Testis (tissue), 2 donors: ENCODE measurements at regions not wholly inside any gene's neighbourhood (a gene's known extent, or its start where the extent isn't known, plus 50 kb on each side); places are given as distances from the start of the nearest gene placed in this dataset.

Source experiments
- DNase-seq: peaks from one replicate; pipeline ENCODE4 v3.0.0-alpha.2; 2019
- H3K27ac ChIP-seq, 2 donors: fragments of 200-600 bp; sonication (generic); one replicate each; pipeline ENCODE4 v1.5.1; 2019
- H3K27me3 ChIP-seq: fragments of 200-600 bp; sonication (generic); one replicate; pipeline ENCODE4 v1.5.1; 2019
- H3K36me3 ChIP-seq: fragments of 200-600 bp; sonication (generic); one replicate; pipeline ENCODE4 v1.5.1; 2017; ENCODE audit warnings: low read depth; ENCODE audit errors: missing control alignments
- H3K4me1 ChIP-seq: fragments of 200-600 bp; sonication (generic); one replicate; pipeline ENCODE4 v1.5.1; 2019
- H3K4me3 ChIP-seq, 2 donors: fragments of 200-600 bp; sonication (generic); one replicate each; pipeline ENCODE4 v1.5.1; 2017 to 2019
- H3K9me3 ChIP-seq: fragments of 200-600 bp; sonication (generic); one replicate; pipeline ENCODE4 v1.5.1; 2017
- CTCF ChIP-seq, 3 experiments: fragments of 450-650 bp in 2 of 3; fragments of 200-600 bp in 1 of 3; sonication (generic) in 1 of 3; IDR thresholded peaks; one replicate each; pipeline ENCODE4 v1.5.1; 2016 to 2019; ENCODE audit warnings: antibody characterized with exemption in 3 of 3, mild to moderate bottlenecking in 2 of 3, moderate library complexity in 1 of 3
- POLR2A ChIP-seq: fragments of 450-650 bp; IDR thresholded peaks from one replicate; pipeline ENCODE4 v1.6.1; 2017; ENCODE audit warnings: antibody characterized with exemption, mild to moderate bottlenecking, moderate library complexity
- WGBS, 2 donors: methylation state at CpG; one replicate each; pipeline ENCODE4 v1.1.5; 2018; 5-methylcytosine and 5-hydroxymethylcytosine counted together
- intact Hi-C: fragments of 100-400 bp; cut with DNase I; formaldehyde crosslinking; loops from one replicate; pipeline ENCODE4 v1.15.1; 2023; ENCODE audit warnings: low total_unique reads

DNA sequence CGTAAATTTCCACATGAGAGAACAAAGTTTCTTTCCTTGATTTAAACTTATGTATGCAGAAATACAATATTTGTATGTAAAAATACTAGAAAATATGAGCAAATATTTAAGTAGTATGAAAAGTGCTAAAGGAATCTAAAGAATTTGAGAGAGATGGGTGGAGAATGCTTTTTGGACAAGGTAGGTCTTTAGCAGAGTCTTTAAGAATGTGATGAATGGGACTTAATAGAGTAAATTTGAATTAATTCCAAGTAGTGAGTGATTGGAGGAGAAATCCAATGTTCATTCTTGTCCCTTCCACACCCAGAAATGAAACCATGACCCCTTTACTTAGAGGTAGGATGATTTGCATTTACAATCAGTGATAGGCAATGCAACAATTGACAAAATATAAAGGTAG, 570.9 kb upstream of the ZFP42 start:
- intact Hi-C loops = no loop called here
- no peaks in the 10 kb centered on the region for H3K4me1 ChIP-seq
- no peak for DNase-seq
- 70 to 76% methylated on average over 1 of the region's 1 CpG for WGBS, 2 donors
- TF ChIP-seq CTCF (IDR thresholded peaks at IDR 0.05) = no peak
- TF ChIP-seq POLR2A = no peak
- H3K27me3 ChIP-seq = no peaks in the 10 kb centered on the region
- H3K36me3 ChIP-seq = no peaks in the 10 kb centered on the region
- no peaks in the 10 kb centered on the region for H3K9me3 ChIP-seq
- no peak overlapping the region for H3K27ac ChIP-seq
- no peak overlapping the region for H3K4me3 ChIP-seq

GRCh38 chr4:187426511-187426910, 569.1 kb upstream of the ZFP42 start:
- intact Hi-C loops = no loop called here
- 86 to 94% methylated on average over 2 of the region's 2 CpGs for WGBS, 2 donors
- Histone ChIP-seq H3K9me3 (no peaks in the 10 kb centered on the region), H3K27ac (no peak overlapping the region), H3K27me3 (no peaks in the 10 kb centered on the region), H3K4me1 (no peaks in the 10 kb centered on the region), H3K36me3 (no peaks in the 10 kb centered on the region), H3K4me3 (no peak overlapping the region)
- no peak for DNase-seq
- TF ChIP-seq POLR2A (no peak), CTCF (IDR thresholded peaks at IDR 0.05) (no peak)

DNA sequence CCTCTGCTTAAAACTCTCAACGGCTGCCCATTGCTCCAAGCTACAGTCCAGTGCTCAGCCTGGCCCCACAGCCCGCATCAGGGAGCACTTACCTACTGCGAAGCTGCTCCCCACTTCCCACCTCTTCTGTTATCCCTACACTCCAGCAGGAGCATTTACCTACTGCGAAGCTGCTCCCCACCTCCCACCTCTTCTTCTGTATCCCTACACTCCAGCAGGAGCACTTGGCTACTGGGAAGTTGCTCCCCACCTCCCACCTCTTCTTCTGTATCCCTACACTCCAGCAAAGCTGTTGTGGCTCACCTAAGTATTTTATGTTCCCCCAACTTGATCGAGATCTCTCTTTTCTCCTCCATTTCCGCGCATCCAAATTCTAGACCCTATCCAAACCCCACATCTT, 563.3 kb upstream of the ZFP42 start:
- no peak for DNase-seq
- Histone ChIP-seq H3K4me3 (no peak overlapping the region), H3K27ac (no peak overlapping the region), H3K36me3 (no peaks in the 10 kb centered on the region), H3K27me3 (no peaks in the 10 kb centered on the region), H3K4me1 (no peaks in the 10 kb centered on the region), H3K9me3 (no peaks in the 10 kb centered on the region)
- 81 to 82% methylated on average over 7 of the region's 7 CpGs for WGBS, 2 donors
- intact Hi-C loops = no loop called here
- TF ChIP-seq CTCF (IDR thresholded peaks at IDR 0.05) = no peak
- TF ChIP-seq POLR2A = no peak

DNA sequence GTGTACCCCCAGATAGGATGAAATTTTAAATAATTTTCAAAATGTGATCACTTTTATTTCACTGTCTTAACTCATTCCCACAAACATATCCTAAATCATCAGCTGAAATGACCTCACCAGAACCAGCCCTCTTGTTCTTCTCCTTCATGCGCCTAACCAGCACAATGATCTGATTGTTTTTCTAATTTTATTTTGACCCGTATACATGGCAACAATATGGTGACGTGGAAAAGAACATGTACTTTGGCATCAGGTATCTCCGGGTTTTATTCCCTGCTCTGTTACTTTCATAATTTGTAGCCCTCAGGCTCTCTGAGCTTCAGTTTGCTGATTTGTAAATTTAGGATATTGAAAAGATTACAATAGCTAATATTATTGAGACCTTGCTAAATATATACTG, 562.4 kb upstream of the ZFP42 start:
- Histone ChIP-seq H3K4me3 (no peak overlapping the region), H3K27me3 (no peaks in the 10 kb centered on the region), H3K4me1 (no peaks in the 10 kb centered on the region), H3K36me3 (no peaks in the 10 kb centered on the region), H3K9me3 (no peaks in the 10 kb centered on the region), H3K27ac (no peak overlapping the region)
- intact Hi-C loops = no loop called here
- TF ChIP-seq POLR2A (no peak), CTCF (IDR thresholded peaks at IDR 0.05) (no peak)
- no peak for DNase-seq
- WGBS, 2 donors = 76 to 81% methylated on average over 4 of the region's 4 CpGs

- no peaks in the 10 kb centered on the region for H3K9me3 ChIP-seq
- no peaks in the 10 kb centered on the region for H3K4me1 ChIP-seq
- 79% methylated on average over 5 of the region's 5 CpGs for WGBS, 2 donors
- H3K27me3 ChIP-seq = no peaks in the 10 kb centered on the region
- TF ChIP-seq CTCF (IDR thresholded peaks at IDR 0.05) (no peak), POLR2A (no peak)
- no peaks in the 10 kb centered on the region for H3K36me3 ChIP-seq
- intact Hi-C loops = no loop called here
- no peak for DNase-seq
- H3K4me3 ChIP-seq = no peak overlapping the region
- no peak overlapping the region for H3K27ac ChIP-seq
Observed at GRCh38 chr4:187436251-187436650, 559.3 kb upstream of the ZFP42 start.
